HEK293 (cell line): ENCODE measurements at regions not wholly inside any gene's neighbourhood (a gene's known extent, or its start where the extent isn't known, plus 50 kb on each side); places are given as distances from the start of the nearest gene placed in this dataset.

Experiments
- GLIS1 ChIP-seq: fragments of 450-650 bp; formaldehyde crosslinking; IDR thresholded peaks from 2 replicates; pipeline ENCODE4 v1.5.1; 2016; ENCODE audit warnings: missing biosample characterization, missing genetic modification characterization
- SP7 ChIP-seq: fragments of 450-650 bp; formaldehyde crosslinking; IDR thresholded peaks from 2 replicates; pipeline ENCODE4 v1.5.1; 2016; ENCODE audit warnings: missing biosample characterization, missing genetic modification characterization
- YY1 ChIP-seq: fragments of 450-650 bp; formaldehyde crosslinking; IDR thresholded peaks from 2 replicates; pipeline ENCODE4 v1.5.1; 2018; ENCODE audit warnings: missing biosample characterization, missing genetic modification characterization
- ZNF580 ChIP-seq: fragments of 450-650 bp; formaldehyde crosslinking; IDR thresholded peaks from 2 replicates; pipeline ENCODE4 v1.5.1; 2016; ENCODE audit warnings: missing biosample characterization, missing genetic modification characterization
- ZNF670 ChIP-seq: fragments of 450-650 bp; formaldehyde crosslinking; IDR thresholded peaks from 2 replicates; pipeline ENCODE4 v1.5.1; 2016; ENCODE audit warnings: missing biosample characterization, missing genetic modification characterization, low read depth
- TF ChIP-seq, protein P1 (sequence below): fragments of 450-650 bp; formaldehyde crosslinking; IDR thresholded peaks from 2 replicates; pipeline ENCODE4 v1.5.1; 2016; ENCODE audit warnings: missing biosample characterization, missing genetic modification characterization

GRCh38 chr6:85756982-85757381 lies 114.3 kb upstream of the SYNCRIP start:
- TF ChIP-seq SP7 (tag by site-specific recombination) (no peak), YY1 (no peak), ZNF580 (tag by site-specific recombination) (no peak), ZNF670 (tag by site-specific recombination) (no peak), GLIS1 (tag by site-specific recombination) (no peak)
- TF ChIP-seq, protein P1, sequence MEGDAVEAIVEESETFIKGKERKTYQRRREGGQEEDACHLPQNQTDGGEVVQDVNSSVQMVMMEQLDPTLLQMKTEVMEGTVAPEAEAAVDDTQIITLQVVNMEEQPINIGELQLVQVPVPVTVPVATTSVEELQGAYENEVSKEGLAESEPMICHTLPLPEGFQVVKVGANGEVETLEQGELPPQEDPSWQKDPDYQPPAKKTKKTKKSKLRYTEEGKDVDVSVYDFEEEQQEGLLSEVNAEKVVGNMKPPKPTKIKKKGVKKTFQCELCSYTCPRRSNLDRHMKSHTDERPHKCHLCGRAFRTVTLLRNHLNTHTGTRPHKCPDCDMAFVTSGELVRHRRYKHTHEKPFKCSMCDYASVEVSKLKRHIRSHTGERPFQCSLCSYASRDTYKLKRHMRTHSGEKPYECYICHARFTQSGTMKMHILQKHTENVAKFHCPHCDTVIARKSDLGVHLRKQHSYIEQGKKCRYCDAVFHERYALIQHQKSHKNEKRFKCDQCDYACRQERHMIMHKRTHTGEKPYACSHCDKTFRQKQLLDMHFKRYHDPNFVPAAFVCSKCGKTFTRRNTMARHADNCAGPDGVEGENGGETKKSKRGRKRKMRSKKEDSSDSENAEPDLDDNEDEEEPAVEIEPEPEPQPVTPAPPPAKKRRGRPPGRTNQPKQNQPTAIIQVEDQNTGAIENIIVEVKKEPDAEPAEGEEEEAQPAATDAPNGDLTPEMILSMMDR (tag by site-specific recombination), result no peak
